Mesendoderm (in vitro differentiated cells): ENCODE measurements at regions not wholly inside any gene's neighbourhood (a gene's known extent, or its start where the extent isn't known, plus 50 kb on each side); places are given as distances from the start of the nearest gene placed in this dataset.

ENCODE experiments used
- DNase-seq: peaks from one replicate; pipeline ENCODE4 v3.0.0; 2013
- H2AK5ac ChIP-seq: 2 replicates; pipeline ENCODE4 v1.6.1; 2013; ENCODE audit warnings: low read length, inconsistent platforms
- H2BK120ac ChIP-seq: 2 replicates; pipeline ENCODE4 v1.6.1; 2013; ENCODE audit warnings: low read depth, mild to moderate bottlenecking, low read length, moderate library complexity, mixed read lengths
- H2BK15ac ChIP-seq: replicated peaks from 2 replicates; pipeline ENCODE4 v1.6.1; 2013; ENCODE audit warnings: low read depth, mild to moderate bottlenecking, moderate library complexity
- H2BK5ac ChIP-seq: 2 replicates; pipeline ENCODE4 v1.6.1; 2013; ENCODE audit warnings: low read length, inconsistent platforms
- H3K18ac ChIP-seq: 2 replicates; pipeline ENCODE4 v1.6.1; 2013; ENCODE audit warnings: mild to moderate bottlenecking, low read length, mixed read lengths
- H3K23ac ChIP-seq: one replicate; pipeline ENCODE4 v1.6.1; 2013; ENCODE audit warnings: low read length
- H3K27ac ChIP-seq: 2 replicates; pipeline ENCODE4 v1.5.1; 2013; ENCODE audit warnings: low read depth, mild to moderate bottlenecking, inconsistent platforms, low read length, moderate library complexity
- H3K27me3 ChIP-seq: 2 replicates; pipeline ENCODE4 v1.6.1; 2013; ENCODE audit warnings: low read length, control low read depth, mild to moderate bottlenecking, inconsistent platforms; ENCODE audit not compliant: insufficient read depth, poor library complexity
- H3K36me3 ChIP-seq: 2 replicates; pipeline ENCODE4 v1.6.1; 2013; ENCODE audit warnings: low read length, inconsistent platforms; ENCODE audit not compliant: control insufficient read depth, insufficient read depth
- H3K4ac ChIP-seq: one replicate; pipeline ENCODE4 v1.6.1; 2013; ENCODE audit warnings: low read depth, mild to moderate bottlenecking, low read length, moderate library complexity
- H3K4me1 ChIP-seq: 2 replicates; pipeline ENCODE4 v1.6.1; 2013; ENCODE audit warnings: low read depth, low read length, inconsistent platforms; ENCODE audit not compliant: control insufficient read depth
- H3K4me2 ChIP-seq: 2 replicates; pipeline ENCODE4 v1.6.1; 2013; ENCODE audit warnings: low read length
- H3K4me3 ChIP-seq: 2 replicates; pipeline ENCODE4 v1.5.1; 2013; ENCODE audit warnings: mild to moderate bottlenecking, low read length
- H3K56ac ChIP-seq: one replicate; pipeline ENCODE4 v1.6.1; 2013; ENCODE audit warnings: low read length
- H3K79me1 ChIP-seq: 2 replicates; pipeline ENCODE4 v1.6.1; 2013; ENCODE audit warnings: low read length, inconsistent platforms
- H3K79me2 ChIP-seq: 2 replicates; pipeline ENCODE4 v1.6.1; 2013; ENCODE audit warnings: mild to moderate bottlenecking, low read length; ENCODE audit not compliant: control insufficient read depth, insufficient read depth
- H3K9ac ChIP-seq: 2 replicates; pipeline ENCODE4 v1.6.1; 2013; ENCODE audit warnings: low read length, inconsistent platforms
- H4K5ac ChIP-seq: one replicate; pipeline ENCODE4 v1.6.1; 2013; ENCODE audit warnings: low read length
- H4K8ac ChIP-seq: one replicate; pipeline ENCODE4 v1.6.1; 2013; ENCODE audit warnings: low read depth, mild to moderate bottlenecking, control low read depth, low read length, moderate library complexity
- WGBS: extraction: QIAGEN DNeasy Blood & Tissue Kit; methylation state at CpG from one replicate; pipeline ENCODE4 v1.1.7; 2013; ENCODE audit warnings: low lambda C conversion rate, missing lambda C conversion rate; ENCODE audit not compliant: insufficient coverage; ENCODE audit errors: extremely low coverage; 5-methylcytosine and 5-hydroxymethylcytosine counted together

GRCh38 chr6:8736156-8736895 lies 301.0 kb upstream of the SLC35B3 start:
- H3K36me3 ChIP-seq, result no peaks in the 10 kb centered on the region
- no peak overlapping the region for H4K8ac ChIP-seq
- no peak overlapping the region for H2BK15ac ChIP-seq
- no peak overlapping the region for H3K4me2 ChIP-seq
- H3K79me1 ChIP-seq, result no peaks in the 10 kb centered on the region
- no peaks in the 10 kb centered on the region for H3K4me1 ChIP-seq
- H4K5ac ChIP-seq, result no peak overlapping the region
- no peak overlapping the region for H3K4ac ChIP-seq
- no peak overlapping the region for H2BK5ac ChIP-seq
- no peak overlapping the region for H2BK120ac ChIP-seq
- no peak overlapping the region for H3K9ac ChIP-seq
- H3K27me3 ChIP-seq, result no peaks in the 10 kb centered on the region
- H2AK5ac ChIP-seq, result no peak overlapping the region
- DNase-seq, result no peak
- H3K23ac ChIP-seq, result peak overlapping the region; percentile 67
- H3K18ac ChIP-seq, result no peak overlapping the region
- H3K56ac ChIP-seq, result no peak overlapping the region
- no peak overlapping the region for H3K4me3 ChIP-seq
- no peaks in the 10 kb centered on the region for H3K79me2 ChIP-seq
- no peak overlapping the region for H3K27ac ChIP-seq
- WGBS, result no CpG with 5 or more reads among the region's 7 CpGs

GRCh38 chr6:8733879-8734278 lies 298.5 kb upstream of the SLC35B3 start:
- no CpG with 5 or more reads among the region's 5 CpGs for WGBS
- H3K4me1 ChIP-seq, result no peaks in the 10 kb centered on the region
- H2BK15ac ChIP-seq, result no peak overlapping the region
- no peak overlapping the region for H3K56ac ChIP-seq
- H3K18ac ChIP-seq, result no peak overlapping the region
- no peak overlapping the region for H3K23ac ChIP-seq
- no peak overlapping the region for H3K9ac ChIP-seq
- H2BK120ac ChIP-seq, result no peak overlapping the region
- H3K27ac ChIP-seq, result no peak overlapping the region
- no peak overlapping the region for H3K4ac ChIP-seq
- no peaks in the 10 kb centered on the region for H3K36me3 ChIP-seq
- no peak overlapping the region for H3K4me3 ChIP-seq
- no peak overlapping the region for H3K4me2 ChIP-seq
- no peak for DNase-seq
- no peak overlapping the region for H4K5ac ChIP-seq
- no peak overlapping the region for H2BK5ac ChIP-seq
- H3K27me3 ChIP-seq, result no peaks in the 10 kb centered on the region
- no peaks in the 10 kb centered on the region for H3K79me1 ChIP-seq
- no peaks in the 10 kb centered on the region for H3K79me2 ChIP-seq
- H4K8ac ChIP-seq, result no peak overlapping the region
- no peak overlapping the region for H2AK5ac ChIP-seq

DNA sequence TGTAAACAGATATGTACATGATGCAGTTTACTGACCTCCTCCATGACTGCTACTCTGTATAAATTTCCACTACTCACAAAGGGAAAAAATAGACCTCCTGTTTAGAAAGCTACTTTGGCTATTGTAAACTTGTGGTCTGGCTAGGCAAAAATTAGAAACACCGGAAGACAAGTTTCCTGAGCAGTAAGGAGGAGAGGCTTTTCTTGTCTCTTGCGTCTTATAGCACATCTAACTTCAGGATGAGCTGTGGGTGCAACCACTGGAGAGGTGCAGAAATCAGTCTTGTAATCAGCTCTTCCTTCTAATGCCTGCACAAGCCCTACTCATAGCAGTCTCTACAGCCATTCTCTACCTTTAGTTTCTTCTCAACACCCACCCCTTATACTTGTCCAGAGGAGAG lies 296.5 kb upstream of the SLC35B3 start:
- Histone ChIP-seq H4K8ac (no peak overlapping the region), H3K9ac (no peak overlapping the region), H2BK120ac (no peak overlapping the region)

DNA sequence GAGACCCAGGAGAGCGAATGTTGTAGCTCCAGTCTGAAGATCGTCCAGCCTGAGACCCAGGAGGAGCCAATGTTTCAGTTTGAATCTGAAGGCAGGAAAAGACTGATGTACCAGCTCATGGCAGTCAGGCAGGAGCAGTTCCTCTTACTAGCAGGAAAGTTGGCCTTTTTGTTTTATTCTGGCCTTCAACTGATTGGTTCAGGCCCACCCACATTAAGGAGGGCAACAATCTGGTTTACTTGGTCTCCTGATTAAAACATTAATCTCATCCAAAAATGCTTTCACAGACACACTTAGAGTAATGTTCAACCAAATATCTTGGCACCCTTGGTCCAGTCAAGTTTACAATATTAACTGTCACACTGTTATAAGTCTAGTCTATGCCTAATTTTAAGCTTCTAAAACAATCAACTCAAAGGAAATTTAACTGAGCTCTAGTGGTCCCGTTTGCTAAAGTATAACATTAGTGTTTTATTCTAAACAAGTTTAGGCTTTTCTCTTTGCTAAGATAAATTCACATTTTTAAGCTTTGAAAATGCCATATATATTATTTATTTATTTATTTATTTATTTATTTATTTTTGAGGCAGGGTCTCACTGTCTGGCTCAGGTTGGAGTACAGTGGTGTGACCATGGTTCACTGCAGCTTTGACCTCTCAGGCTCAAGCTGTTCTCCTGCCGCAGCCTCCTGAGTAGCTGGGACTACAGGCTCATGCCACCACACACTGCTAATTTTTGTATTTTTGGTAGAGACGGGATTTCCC lies 275.5 kb upstream of the SLC35B3 start:
- no peak overlapping the region for H3K9ac ChIP-seq
- H3K4me3 ChIP-seq, result no peak overlapping the region
- H3K27ac ChIP-seq, result no peak overlapping the region
- no peak overlapping the region for H3K4me2 ChIP-seq
- no peak overlapping the region for H2BK15ac ChIP-seq
- H4K5ac ChIP-seq, result no peak overlapping the region
- DNase-seq, result no peak
- WGBS, result no CpG with 5 or more reads among the region's 5 CpGs
- H2BK120ac ChIP-seq, result no peak overlapping the region
- H3K27me3 ChIP-seq, result no peaks in the 10 kb centered on the region
- H2AK5ac ChIP-seq, result no peak overlapping the region
- H3K4me1 ChIP-seq, result no peaks in the 10 kb centered on the region
- H3K4ac ChIP-seq, result no peak overlapping the region
- H3K36me3 ChIP-seq, result no peaks in the 10 kb centered on the region
- no peak overlapping the region for H2BK5ac ChIP-seq
- H3K79me2 ChIP-seq, result no peaks in the 10 kb centered on the region
- H3K79me1 ChIP-seq, result no peaks in the 10 kb centered on the region
- H3K23ac ChIP-seq, result no peak overlapping the region
- H3K56ac ChIP-seq, result no peak overlapping the region
- no peak overlapping the region for H4K8ac ChIP-seq
- no peak overlapping the region for H3K18ac ChIP-seq

More for the DNA sequence above, 296.5 kb upstream of the SLC35B3 start:
- DNase-seq, result no peak
- no peak overlapping the region for H2AK5ac ChIP-seq
- H3K4me2 ChIP-seq, result no peak overlapping the region
- H3K27me3 ChIP-seq, result no peaks in the 10 kb centered on the region
- no peak overlapping the region for H2BK15ac ChIP-seq
- H3K4me3 ChIP-seq, result no peak overlapping the region
- H3K27ac ChIP-seq, result no peak overlapping the region
- no peak overlapping the region for H3K4ac ChIP-seq
- H3K79me1 ChIP-seq, result no peaks in the 10 kb centered on the region
- H3K56ac ChIP-seq, result no peak overlapping the region
- no peak overlapping the region for H3K23ac ChIP-seq
- WGBS, result no CpG with 5 or more reads among the region's 2 CpGs
- H3K4me1 ChIP-seq, result no peaks in the 10 kb centered on the region
- H3K36me3 ChIP-seq, result no peaks in the 10 kb centered on the region
- H2BK5ac ChIP-seq, result no peak overlapping the region
- no peak overlapping the region for H4K5ac ChIP-seq
- no peak overlapping the region for H3K18ac ChIP-seq
- H3K79me2 ChIP-seq, result no peaks in the 10 kb centered on the region

GRCh38 chr6:8707956-8708772 lies 272.8 kb upstream of the SLC35B3 start:
- no peak overlapping the region for H3K4ac ChIP-seq
- no peak overlapping the region for H2BK120ac ChIP-seq
- H3K4me2 ChIP-seq, result no peak overlapping the region
- H3K36me3 ChIP-seq, result no peaks in the 10 kb centered on the region
- H3K4me1 ChIP-seq, result no peaks in the 10 kb centered on the region
- peak; percentile 52 for DNase-seq
- H3K18ac ChIP-seq, result no peak overlapping the region
- no peaks in the 10 kb centered on the region for H3K27me3 ChIP-seq
- no peak overlapping the region for H3K27ac ChIP-seq
- H4K8ac ChIP-seq, result no peak overlapping the region
- H3K9ac ChIP-seq, result no peak overlapping the region
- no CpG with 5 or more reads among the region's 7 CpGs for WGBS
- no peaks in the 10 kb centered on the region for H3K79me2 ChIP-seq
- no peaks in the 10 kb centered on the region for H3K79me1 ChIP-seq
- no peak overlapping the region for H2BK5ac ChIP-seq
- H2AK5ac ChIP-seq, result no peak overlapping the region
- no peak overlapping the region for H4K5ac ChIP-seq
- no peak overlapping the region for H3K23ac ChIP-seq
- H2BK15ac ChIP-seq, result no peak overlapping the region
- H3K4me3 ChIP-seq, result no peak overlapping the region
- H3K56ac ChIP-seq, result no peak overlapping the region
